HUES48 (cell line): ENCODE measurements at regions not wholly inside any gene's neighbourhood (a gene's known extent, or its start where the extent isn't known, plus 50 kb on each side); places are given as distances from the start of the nearest gene placed in this dataset.

Experiments used
- H3K27ac ChIP-seq: one replicate; pipeline ENCODE4 v1.7.0; 2013; ENCODE audit warnings: low read depth, low read length, inconsistent platforms
- H3K27me3 ChIP-seq: 2 replicates; pipeline ENCODE4 v1.6.1; 2013; ENCODE audit warnings: mild to moderate bottlenecking, low read length; ENCODE audit not compliant: control insufficient read depth, insufficient read depth
- H3K36me3 ChIP-seq: 2 replicates; pipeline ENCODE4 v1.6.1; 2013; ENCODE audit warnings: low read length; ENCODE audit not compliant: control insufficient read depth, insufficient read depth
- H3K4me1 ChIP-seq: 2 replicates; pipeline ENCODE4 v1.6.1; 2013; ENCODE audit warnings: mild to moderate bottlenecking, low read length; ENCODE audit not compliant: control insufficient read depth, insufficient read depth
- H3K4me3 ChIP-seq: 2 replicates; pipeline ENCODE4 v1.5.1; 2013; ENCODE audit warnings: mild to moderate bottlenecking, low read depth, low read length
- H3K9ac ChIP-seq: 2 replicates; pipeline ENCODE4 v1.6.1; 2013; ENCODE audit warnings: mild to moderate bottlenecking, low read depth, low read length, moderate library complexity
- H3K9me3 ChIP-seq: 2 replicates; pipeline ENCODE4 v1.6.1; 2013; ENCODE audit warnings: low read length; ENCODE audit not compliant: control insufficient read depth, insufficient read depth

DNA sequence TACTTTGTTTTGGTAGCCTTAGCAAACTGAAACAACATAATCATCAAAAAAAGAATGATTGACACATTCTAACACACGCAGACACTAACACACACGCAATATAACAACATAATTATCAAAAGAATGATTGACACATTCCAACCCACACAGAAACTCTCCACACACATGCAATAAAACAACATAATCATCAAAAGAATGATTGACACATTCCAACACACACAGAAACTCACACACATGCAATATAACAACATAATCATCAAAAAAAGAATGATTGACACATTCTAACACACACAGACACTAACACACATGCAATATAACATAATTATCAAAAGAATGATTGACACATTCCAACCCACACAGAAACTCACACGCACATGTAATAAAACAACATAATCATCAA, 172.4 kb downstream of the THBS2 start:
- Histone ChIP-seq H3K9me3 (no peaks in the 10 kb centered on the region), H3K27ac (no peak overlapping the region), H3K36me3 (no peaks in the 10 kb centered on the region), H3K4me3 (no peak overlapping the region), H3K4me1 (peaks cover 4% of the 10 kb centered on the region; the same call in 1 of the 2 replicates), H3K9ac (no peak overlapping the region), H3K27me3 (no peaks in the 10 kb centered on the region)

DNA sequence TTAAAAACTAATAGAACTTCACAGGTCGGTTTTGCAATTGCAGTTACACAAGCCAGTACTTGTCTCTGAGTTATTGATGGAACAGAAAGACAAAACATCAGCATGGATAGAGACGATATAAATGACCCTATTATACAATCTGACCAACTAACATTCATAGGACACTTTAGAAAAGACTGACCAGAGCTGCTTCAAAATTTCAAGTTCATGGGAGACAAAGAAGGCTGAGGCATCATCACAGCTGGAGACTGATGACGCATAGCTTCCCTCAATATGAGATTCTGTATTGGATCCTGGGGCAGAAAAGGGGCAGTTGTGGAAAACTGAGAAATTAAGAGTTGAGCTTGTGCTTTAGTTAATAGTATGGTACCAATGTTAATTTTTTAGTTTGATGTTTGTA, 174.0 kb downstream of the THBS2 start:
- Histone ChIP-seq H3K9ac (no peak overlapping the region), H3K27me3 (no peaks in the 10 kb centered on the region), H3K9me3 (no peaks in the 10 kb centered on the region), H3K4me1 (peaks cover 4% of the 10 kb centered on the region; the same call in 1 of the 2 replicates), H3K4me3 (no peak overlapping the region), H3K36me3 (no peaks in the 10 kb centered on the region), H3K27ac (no peak overlapping the region)

DNA sequence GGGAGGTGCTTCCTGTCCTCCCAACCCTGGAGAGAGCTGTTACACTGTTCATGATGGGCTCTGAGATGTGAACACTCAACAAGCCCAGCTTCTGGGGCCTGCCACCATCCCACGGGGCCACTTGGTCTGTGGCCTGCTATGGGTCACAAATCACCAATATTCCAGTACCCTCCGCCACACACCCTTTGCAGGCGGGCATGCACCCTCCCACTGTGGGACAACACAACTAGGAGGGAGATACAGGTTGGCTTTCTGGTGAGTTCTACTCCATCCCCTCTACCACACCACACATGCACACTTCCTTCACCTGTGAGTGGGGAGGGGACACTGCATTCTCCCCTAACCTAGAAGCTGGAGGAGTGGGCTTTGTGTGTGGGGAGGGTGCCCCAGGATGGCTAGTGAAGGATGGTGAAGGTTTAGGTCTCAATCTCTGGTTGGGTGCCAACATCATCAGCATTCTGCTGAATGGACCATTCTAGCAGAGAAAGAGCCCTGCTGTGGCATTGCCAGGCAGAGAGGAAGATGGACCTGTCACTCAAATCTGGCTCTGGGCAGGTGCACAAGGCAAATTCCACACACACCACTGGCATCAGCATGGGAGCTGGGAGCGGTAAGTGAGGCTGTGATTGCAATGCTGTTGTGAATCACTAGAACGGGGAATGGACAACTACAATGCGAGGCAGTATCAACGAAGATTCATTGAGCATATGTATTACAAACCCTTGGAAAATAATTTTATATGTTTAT, 175.1 kb downstream of the THBS2 start:
- no peaks in the 10 kb centered on the region for H3K9me3 ChIP-seq
- H3K4me3 ChIP-seq, result no peak overlapping the region
- no peaks in the 10 kb centered on the region for H3K36me3 ChIP-seq
- no peak overlapping the region for H3K9ac ChIP-seq
- no peak overlapping the region for H3K27ac ChIP-seq
- H3K4me1 ChIP-seq, result peaks cover 4% of the 10 kb centered on the region; the same call in 1 of the 2 replicates
- no peaks in the 10 kb centered on the region for H3K27me3 ChIP-seq

DNA sequence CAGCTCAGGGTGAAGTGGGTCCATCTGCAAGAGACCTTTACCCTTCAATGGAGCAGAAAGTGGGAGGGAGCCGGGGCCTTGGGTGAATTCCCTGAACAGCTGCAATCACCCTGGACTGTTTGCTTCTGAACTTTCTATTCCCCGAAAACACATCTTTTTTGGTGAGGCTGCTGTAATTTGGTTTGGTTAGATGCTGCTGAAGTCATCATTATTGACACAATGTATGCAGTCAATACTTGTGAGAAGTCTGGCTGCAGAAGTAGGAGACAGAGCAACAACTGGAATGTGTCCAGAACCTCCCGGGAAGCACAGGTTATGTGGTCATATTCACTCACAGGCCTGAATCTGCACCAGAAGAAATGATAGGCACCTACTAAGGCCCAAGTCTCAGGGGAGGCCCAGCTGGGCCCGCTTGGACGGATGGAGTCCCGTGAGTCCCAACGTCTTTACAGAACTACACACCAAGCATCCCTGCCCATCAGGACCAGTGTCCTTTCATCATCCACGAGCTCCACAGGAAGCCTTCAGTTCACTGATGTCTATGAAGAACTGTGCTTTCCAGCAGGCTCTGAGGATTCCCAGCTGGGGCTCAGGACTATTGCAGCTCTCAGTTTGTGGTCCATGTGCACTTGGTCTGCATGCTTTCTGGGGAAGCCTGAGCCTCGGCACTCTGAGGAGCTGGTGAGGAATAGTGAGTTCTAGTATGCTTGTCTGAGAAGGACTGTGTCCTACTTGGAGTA, 177.6 kb downstream of the THBS2 start:
- Histone ChIP-seq H3K27me3 (no peaks in the 10 kb centered on the region), H3K36me3 (no peaks in the 10 kb centered on the region), H3K9ac (no peak overlapping the region), H3K4me1 (peaks cover 4% of the 10 kb centered on the region; the same call in 1 of the 2 replicates), H3K9me3 (no peaks in the 10 kb centered on the region), H3K27ac (no peak overlapping the region), H3K4me3 (no peak overlapping the region)

DNA sequence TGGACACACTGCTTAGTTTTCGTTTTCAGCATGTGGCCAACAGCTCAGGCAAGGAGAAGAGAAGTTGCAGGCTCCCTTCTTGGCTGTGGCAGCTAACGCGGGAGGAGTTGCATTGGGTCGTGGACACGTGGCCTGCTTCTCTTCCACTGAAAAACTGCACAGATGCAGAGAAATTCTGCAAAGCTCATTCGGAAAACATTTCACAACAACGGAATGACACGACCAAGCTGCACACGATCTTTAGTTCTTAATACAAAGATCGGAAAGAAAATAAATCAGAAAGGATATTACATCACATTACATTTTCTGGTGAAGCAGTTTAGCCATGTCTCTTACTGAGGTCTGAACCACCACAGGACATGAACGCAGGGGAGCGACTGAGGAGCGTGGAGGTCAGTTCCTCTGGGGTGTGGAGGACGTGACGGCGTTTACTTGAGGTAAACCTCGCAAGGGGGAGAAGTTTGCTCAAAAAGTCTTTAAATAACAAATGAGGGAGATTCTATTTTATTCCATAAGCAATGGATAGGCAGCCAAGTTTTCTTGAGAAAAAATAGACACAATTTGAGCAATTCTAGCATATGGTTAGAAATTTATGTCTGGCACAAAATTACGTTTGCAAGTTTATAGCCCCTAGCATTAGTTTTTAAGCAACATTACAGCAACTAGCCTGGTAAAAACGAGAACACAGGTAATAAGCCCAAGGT, 178.3 kb downstream of the THBS2 start:
- H3K9ac ChIP-seq, result no peak overlapping the region
- no peaks in the 10 kb centered on the region for H3K9me3 ChIP-seq
- no peak overlapping the region for H3K27ac ChIP-seq
- no peaks in the 10 kb centered on the region for H3K36me3 ChIP-seq
- H3K27me3 ChIP-seq, result no peaks in the 10 kb centered on the region
- no peak overlapping the region for H3K4me3 ChIP-seq
- peaks cover 4% of the 10 kb centered on the region; the same call in 1 of the 2 replicates for H3K4me1 ChIP-seq

DNA sequence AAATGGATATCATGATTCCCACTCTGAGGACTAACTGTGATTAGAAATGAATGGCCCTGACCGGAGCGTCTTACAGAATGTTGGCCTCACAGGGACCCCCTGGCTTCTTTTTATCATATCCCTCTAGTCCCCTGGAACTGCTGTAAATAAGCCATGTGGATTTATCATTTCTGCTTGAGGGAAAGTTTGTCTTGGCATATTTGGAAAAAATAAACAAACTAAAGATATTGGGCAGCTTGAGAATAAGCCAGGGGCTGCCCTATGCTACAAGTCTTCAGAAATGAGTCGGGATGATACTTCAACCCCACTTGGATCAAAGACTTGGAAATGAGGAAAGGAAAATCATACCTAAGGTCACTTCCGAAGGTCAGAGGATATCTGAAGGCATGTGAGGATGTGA, 179.1 kb downstream of the THBS2 start:
- Histone ChIP-seq H3K4me1 (no peaks in the 10 kb centered on the region), H3K4me3 (no peak overlapping the region), H3K9ac (no peak overlapping the region), H3K27ac (no peak overlapping the region), H3K36me3 (no peaks in the 10 kb centered on the region), H3K27me3 (no peaks in the 10 kb centered on the region), H3K9me3 (no peaks in the 10 kb centered on the region)

DNA sequence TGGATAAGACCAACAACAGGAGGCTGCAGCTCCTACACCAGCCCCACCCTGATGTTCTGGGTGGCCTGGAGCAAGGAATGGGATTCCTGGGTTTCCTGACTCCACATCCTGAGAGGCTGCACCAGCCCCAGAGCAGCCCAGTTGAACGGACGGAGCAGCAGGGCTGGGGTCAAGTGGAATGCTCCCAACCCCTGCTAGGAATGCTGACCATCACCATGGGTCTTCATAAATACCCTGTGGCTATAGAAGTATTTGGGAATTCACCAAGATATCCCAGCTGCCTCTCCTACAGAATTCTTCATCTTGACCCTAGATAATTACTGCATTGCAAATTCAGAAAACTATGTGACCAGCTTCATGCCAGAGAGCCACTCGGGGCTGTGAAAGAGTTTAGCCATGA, 180.3 kb downstream of the THBS2 start:
- no peaks in the 10 kb centered on the region for H3K4me1 ChIP-seq
- H3K27me3 ChIP-seq, result no peaks in the 10 kb centered on the region
- no peak overlapping the region for H3K9ac ChIP-seq
- H3K27ac ChIP-seq, result no peak overlapping the region
- no peaks in the 10 kb centered on the region for H3K36me3 ChIP-seq
- no peaks in the 10 kb centered on the region for H3K9me3 ChIP-seq
- H3K4me3 ChIP-seq, result no peak overlapping the region

DNA sequence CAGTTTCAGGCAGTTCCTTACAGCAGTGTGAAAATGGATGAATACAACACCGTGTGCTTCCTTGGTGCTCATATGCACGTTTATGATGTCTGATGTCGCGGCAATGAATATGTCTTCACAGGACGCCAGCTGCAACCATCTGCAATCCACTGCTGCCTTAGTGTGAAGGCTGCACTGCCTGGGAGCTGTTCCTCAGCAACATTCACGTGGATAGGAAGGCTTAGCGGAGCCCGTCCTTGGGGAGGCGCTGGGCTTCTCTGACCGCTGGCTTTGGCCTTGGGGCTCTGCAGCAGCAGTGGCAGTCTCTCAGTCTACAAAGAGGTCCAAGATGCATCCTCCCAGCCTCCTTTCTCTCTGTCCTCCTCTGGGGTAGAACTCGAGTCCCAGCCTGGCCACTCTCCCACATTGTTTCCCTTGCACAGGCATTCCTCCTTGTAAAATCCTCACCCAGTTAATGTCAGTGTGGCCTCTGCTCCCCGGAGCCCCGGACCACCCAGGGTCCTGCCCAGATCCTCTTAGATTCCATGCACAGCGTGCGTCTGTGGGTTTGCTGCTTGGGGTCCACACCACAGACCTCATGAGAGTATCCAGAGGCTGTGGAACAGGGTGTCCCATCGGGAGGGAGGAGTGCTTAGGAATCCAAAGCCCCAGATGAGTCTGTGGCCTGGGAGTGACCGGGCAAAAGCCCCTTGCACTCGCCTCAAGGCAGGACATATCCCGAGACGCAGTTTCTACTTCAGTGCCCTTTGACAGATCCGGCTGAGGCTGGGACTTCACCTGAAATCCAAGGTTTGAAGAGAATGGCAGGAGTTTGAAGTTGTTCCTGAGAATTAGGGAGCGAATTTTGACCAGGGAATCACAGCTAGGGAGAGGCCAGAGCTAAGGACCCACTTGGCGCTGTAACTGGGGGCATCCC, 181.3 kb downstream of the THBS2 start:
- H3K36me3 ChIP-seq, result no peaks in the 10 kb centered on the region
- no peak overlapping the region for H3K9ac ChIP-seq
- no peak overlapping the region for H3K4me3 ChIP-seq
- no peaks in the 10 kb centered on the region for H3K9me3 ChIP-seq
- no peaks in the 10 kb centered on the region for H3K4me1 ChIP-seq
- H3K27ac ChIP-seq, result no peak overlapping the region
- H3K27me3 ChIP-seq, result no peaks in the 10 kb centered on the region

DNA sequence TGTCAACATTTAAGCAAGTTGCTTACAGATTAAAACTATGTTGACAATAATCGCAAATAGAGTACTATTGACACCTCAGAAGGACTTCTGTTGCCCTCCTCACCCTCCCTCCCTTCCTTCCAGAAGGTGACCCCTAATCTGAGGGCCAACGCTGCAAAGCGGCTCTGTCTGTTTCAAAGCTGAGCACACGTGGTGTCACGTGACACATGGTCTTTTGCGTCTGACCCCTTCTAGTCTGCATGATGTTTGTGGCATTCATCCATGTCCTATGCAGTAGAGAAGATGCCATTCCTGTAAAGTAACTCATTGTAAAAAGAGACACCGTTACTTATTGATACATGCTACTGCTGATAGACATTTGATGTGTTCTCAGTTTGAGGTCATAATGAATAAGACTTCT, 182.3 kb downstream of the THBS2 start:
- Histone ChIP-seq H3K4me3 (no peak overlapping the region), H3K36me3 (no peaks in the 10 kb centered on the region), H3K27me3 (no peaks in the 10 kb centered on the region), H3K4me1 (no peaks in the 10 kb centered on the region), H3K27ac (no peak overlapping the region), H3K9ac (no peak overlapping the region), H3K9me3 (no peaks in the 10 kb centered on the region)

DNA sequence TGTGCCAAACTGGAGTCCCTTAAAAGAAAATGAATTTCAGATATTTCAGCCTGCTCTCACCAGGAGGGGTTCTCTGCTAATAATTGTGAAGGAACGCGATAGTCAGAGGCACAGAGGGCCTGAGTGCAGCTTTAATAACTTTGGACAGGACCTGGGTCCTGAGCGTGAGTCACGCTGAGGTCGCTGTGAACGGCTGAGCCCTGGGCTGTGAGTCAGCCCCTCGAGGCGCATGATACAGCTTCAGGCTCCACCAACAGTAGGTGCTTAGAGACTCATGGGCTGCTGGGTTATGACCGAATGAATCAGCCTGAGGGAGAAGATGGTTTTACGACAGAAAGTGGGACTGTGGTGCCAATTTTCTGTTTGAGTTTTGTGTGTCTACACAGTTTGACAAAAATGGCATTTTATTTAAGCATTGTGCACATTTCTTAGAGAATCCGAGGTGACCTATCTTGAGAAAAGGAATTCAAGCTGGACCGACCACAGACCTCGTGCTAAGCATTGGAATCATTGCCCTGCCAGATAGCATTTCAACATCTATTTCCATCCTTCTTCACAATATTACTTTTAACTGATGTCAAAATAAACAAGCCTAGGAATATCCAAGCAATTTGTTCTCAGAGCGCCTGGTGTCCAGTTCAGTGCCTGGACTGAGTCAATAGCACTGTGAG, 183.0 kb downstream of the THBS2 start:
- Histone ChIP-seq H3K27ac (no peak overlapping the region), H3K9me3 (no peaks in the 10 kb centered on the region), H3K4me1 (no peaks in the 10 kb centered on the region), H3K27me3 (no peaks in the 10 kb centered on the region), H3K9ac (no peak overlapping the region), H3K36me3 (no peaks in the 10 kb centered on the region), H3K4me3 (no peak overlapping the region)
